HepG2 (cell line): ENCODE measurements at regions not wholly inside any gene's neighbourhood (a gene's known extent, or its start where the extent isn't known, plus 50 kb on each side); places are given as distances from the start of the nearest gene placed in this dataset.

Experiments
- ATAC-seq: fragments of 200-7000 bp; cut with Tn5 transposase; 3 replicates; pipeline ENCODE4 v1.9.1; 2020; ENCODE audit warnings: mild to moderate bottlenecking, moderate library complexity
- BruUV-seq: library from RNA; stranded (reverse); fragments of 400-500 nt; replicated peaks from 2 replicates; lab custom pipeline; 2021; lab: Mats Ljungman, UMichigan
- CTCF ChIA-PET: fragments of 300-600 bp; formaldehyde crosslinking; extraction: SDS; loops from one replicate; lab custom pipeline; 2021; ENCODE audit warnings: low total read pairs, inconsistent platforms, low intra/inter-chr PET ratio; lab: Yijun Ruan, JAX
- POLR2A ChIA-PET: fragments of 350-600 bp; sonication (Branson Sonifier 250); formaldehyde crosslinking; loops from one replicate; lab custom pipeline; 2020; ENCODE audit warnings: antibody characterized with exemption, inconsistent platforms; lab: Yijun Ruan, JAX
- DNase-seq: peaks from one replicate; pipeline ENCODE4 v3.0.0-alpha.2; 2015; ENCODE audit warnings: low spot score
- FAIRE-seq: peaks from 3 replicates; lab custom pipeline; 2011; peaks lifted over from hg19 to GRCh38; lab: Jason Lieb, UNC
- H2AFZ ChIP-seq: one replicate; pipeline ENCODE4 v1.6.1; 2011; ENCODE audit warnings: low read length, inconsistent platforms
- H3K27ac ChIP-seq: fragments of 300-600 bp; 3 replicates; pipeline ENCODE4 v1.8.0; 2011; ENCODE audit warnings: mixed run types, mild to moderate bottlenecking, mixed read lengths, low read length, inconsistent platforms; ENCODE audit not compliant: insufficient read depth; ENCODE audit errors: extremely low read length
- H3K27me3 ChIP-seq, 2 experiments: fragments of 200-600 bp in 1 of 2; 2 replicates in 1 of 2; 3 replicates in 1 of 2; pipeline versions ENCODE4 v1.6.0 to v1.8.0; 2011; ENCODE audit warnings: low read length in 2 of 2, mild to moderate bottlenecking in 2 of 2, moderate library complexity in 2 of 2, inconsistent platforms in 1 of 2; ENCODE audit not compliant: insufficient read depth in 2 of 2, control insufficient read depth in 1 of 2
- H3K36me3 ChIP-seq, 2 experiments: fragments of 200-600 bp in 1 of 2; replicated peaks in 1 of 2; 2 replicates in 1 of 2; 3 replicates in 1 of 2; pipeline versions ENCODE4 v1.5.1 to v1.8.0; 2011; ENCODE audit warnings: low read length in 2 of 2, inconsistent platforms in 1 of 2; ENCODE audit not compliant: insufficient read depth in 2 of 2, control insufficient read depth in 1 of 2
- H3K4me1 ChIP-seq: 2 replicates; pipeline ENCODE4 v1.5.1; 2012; ENCODE audit warnings: low read length, inconsistent platforms; ENCODE audit not compliant: insufficient read depth
- H3K4me2 ChIP-seq: 2 replicates; pipeline ENCODE4 v1.6.0; 2011; ENCODE audit warnings: low read depth, low read length, inconsistent platforms
- H3K4me3 ChIP-seq, 3 experiments: fragments of 200-600 bp in 1 of 3; sonication (generic), shearing (Covaris generic) in 1 of 3; replicated peaks in 1 of 3; 2 replicates each; pipeline ENCODE4 v1.5.1; 2011 to 2016; ENCODE audit warnings: low read length in 3 of 3, inconsistent platforms in 2 of 3, low read depth in 2 of 3, mild to moderate bottlenecking in 2 of 3, control low read depth in 1 of 3, mixed read lengths in 1 of 3; ENCODE audit not compliant: insufficient read depth in 1 of 3
- H3K79me2 ChIP-seq: one replicate; pipeline ENCODE4 v1.6.1; 2011; ENCODE audit warnings: low read length, inconsistent platforms; ENCODE audit not compliant: insufficient read depth
- H3K9ac ChIP-seq: 2 replicates; pipeline ENCODE4 v1.6.0; 2011; ENCODE audit warnings: mild to moderate bottlenecking, low read depth, low read length, inconsistent platforms; ENCODE audit not compliant: insufficient read depth
- H3K9me3 ChIP-seq: 2 replicates; pipeline ENCODE4 v1.5.1; 2012; ENCODE audit warnings: mild to moderate bottlenecking, low read length
- H4K20me1 ChIP-seq: 2 replicates; pipeline ENCODE4 v1.6.0; 2011; ENCODE audit warnings: inconsistent platforms, mild to moderate bottlenecking, low read length, moderate library complexity; ENCODE audit not compliant: insufficient read depth
- CHD4 ChIP-seq: fragments of 200-600 bp; sonication (generic); IDR thresholded peaks from 2 replicates; pipeline ENCODE4 v1.7.0; 2017; ENCODE audit warnings: mild to moderate bottlenecking, low read length, borderline replicate concordance
- CREM ChIP-seq, 2 experiments: sonication (generic) in 1 of 2; formaldehyde crosslinking in 1 of 2; IDR thresholded peaks; 2 replicates each; pipeline versions ENCODE4 v1.4.0 to v1.6.1; 2016 to 2020; ENCODE audit warnings: antibody characterized with exemption in 1 of 2, mild to moderate bottlenecking in 1 of 2, missing genetic modification reagents in 1 of 2
- GLI4 ChIP-seq: sonication (generic); formaldehyde crosslinking; IDR thresholded peaks from 2 replicates; pipeline ENCODE4 v1.5.1; 2020; ENCODE audit warnings: missing genetic modification reagents, mild to moderate bottlenecking, moderate library complexity, borderline replicate concordance
- HNRNPK ChIP-seq: fragments of 200-400 bp; formaldehyde crosslinking; IDR thresholded peaks from 2 replicates; pipeline ENCODE4 v1.6.1; 2018; ENCODE audit warnings: low read length, low read depth, moderate library complexity, mild to moderate bottlenecking; ENCODE audit not compliant: poor library complexity, severe bottlenecking
- NCOA1 ChIP-seq: sonication (generic); formaldehyde crosslinking; IDR thresholded peaks from 2 replicates; pipeline ENCODE4 v1.9.0; 2021; ENCODE audit warnings: missing genetic modification reagents
- NFRKB ChIP-seq: fragments of 450-650 bp; IDR thresholded peaks from 2 replicates; pipeline ENCODE4 v1.6.1; 2017
- PHB2 ChIP-seq: fragments of 450-650 bp; IDR thresholded peaks from 2 replicates; pipeline ENCODE4 v1.6.1; 2018; ENCODE audit not compliant: partially characterized antibody
- PRMT3 ChIP-seq: sonication (generic); formaldehyde crosslinking; IDR thresholded peaks from 2 replicates; pipeline ENCODE4 v1.8.1; 2022; ENCODE audit warnings: low read depth, mild to moderate bottlenecking, moderate library complexity, missing genetic modification reagents, borderline replicate concordance
- SATB2 ChIP-seq: sonication (generic); formaldehyde crosslinking; IDR thresholded peaks from 2 replicates; pipeline ENCODE4 v1.5.0; 2020; ENCODE audit warnings: missing genetic modification reagents
- SIX1 ChIP-seq: sonication (generic); formaldehyde crosslinking; IDR thresholded peaks from 2 replicates; pipeline ENCODE4 v1.4.0; 2020; ENCODE audit warnings: missing genetic modification reagents, borderline replicate concordance
- SPEN ChIP-seq: sonication (generic); formaldehyde crosslinking; IDR thresholded peaks from 2 replicates; pipeline ENCODE4 v1.5.1; 2020; ENCODE audit warnings: low read depth, mild to moderate bottlenecking, missing genetic modification reagents
- TOE1 ChIP-seq: sonication (generic); formaldehyde crosslinking; IDR thresholded peaks from 2 replicates; pipeline ENCODE4 v1.4.0; 2020; ENCODE audit warnings: mild to moderate bottlenecking, missing genetic modification reagents
- ZBTB38 ChIP-seq: sonication (generic); formaldehyde crosslinking; IDR thresholded peaks from 2 replicates; pipeline ENCODE4 v1.5.1; 2020; ENCODE audit warnings: mild to moderate bottlenecking, missing genetic modification reagents
- ZBTB39 ChIP-seq: sonication (generic); formaldehyde crosslinking; IDR thresholded peaks from 2 replicates; pipeline ENCODE4 v1.5.0; 2020; ENCODE audit warnings: missing genetic modification reagents
- ZNF317 ChIP-seq: sonication (generic); formaldehyde crosslinking; IDR thresholded peaks from 2 replicates; pipeline ENCODE4 v1.5.0; 2020; ENCODE audit warnings: mild to moderate bottlenecking, missing genetic modification reagents
- ZNF674 ChIP-seq: sonication (generic); formaldehyde crosslinking; IDR thresholded peaks from 2 replicates; pipeline ENCODE4 v1.5.0; 2020; ENCODE audit warnings: low read depth, mild to moderate bottlenecking, missing genetic modification reagents
- WGBS: methylation state at CpG from one replicate; pipeline ENCODE4 v1.1.6; 2017; ENCODE audit warnings: low lambda C conversion rate; 5-methylcytosine and 5-hydroxymethylcytosine counted together
- in situ Hi-C: cut with HindIII; loops from 2 replicates; pipeline ENCODE4 v1.10.0; 2017; ENCODE audit warnings: low pct_unique_long_range_greater_than_20kb; ENCODE audit not compliant: extremely low pct_ligation_motif_present
- intact Hi-C: fragments of 100-400 bp; cut with micrococcal nuclease; formaldehyde crosslinking; loops from one replicate; pipeline ENCODE4 v1.10.0; 2022; ENCODE audit not compliant: unreplicated experiment

DNA sequence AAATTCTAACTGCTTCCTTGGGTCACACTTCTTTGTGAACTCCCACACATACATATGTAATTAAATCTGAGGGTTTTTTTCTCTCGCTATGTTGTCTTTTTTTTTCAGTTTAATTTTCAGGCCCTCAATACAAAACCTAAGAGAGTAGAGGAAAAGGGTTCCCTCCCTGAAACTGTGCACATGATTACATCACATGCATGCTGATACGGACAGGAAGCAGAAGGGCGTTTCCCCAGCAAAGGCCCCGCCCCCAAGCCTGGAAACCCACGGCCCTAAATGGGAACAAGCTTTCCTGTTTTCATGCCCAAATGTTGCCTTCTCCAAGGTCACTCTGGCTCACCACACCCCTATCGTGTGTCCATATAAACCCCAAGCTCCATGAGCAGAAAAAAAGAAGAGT lies 115.4 kb downstream of the TEX36 start:
- H4K20me1 ChIP-seq = no peaks in the 10 kb centered on the region
- no peak overlapping the region for H3K27ac ChIP-seq
- no peak overlapping the region for H3K9ac ChIP-seq
- no peak overlapping the region for H3K4me2 ChIP-seq
- no peaks in the 10 kb centered on the region for H3K9me3 ChIP-seq
- peaks cover 0 to 4% of the 10 kb centered on the region in 2 experiments; a peak in 1 of 5 replicates for H3K27me3 ChIP-seq
- FAIRE-seq (no peak), ATAC-seq (no peak), DNase-seq (no peak)
- in situ Hi-C loops = no loop called here
- no peaks in the 10 kb centered on the region for H3K4me1 ChIP-seq
- BruUV-seq = no TSS peak
- ChIA-PET CTCF (no interaction called here), POLR2A (no interaction called here)
- TF ChIP-seq CHD4 = no peak
- TF ChIP-seq CREM (IDR thresholded peaks at IDR 0.05) = no peak
- no peak for TF ChIP-seq CREM (CRISPR knock-in tag; IDR thresholded peaks at IDR 0.05)
- TF ChIP-seq ZBTB38 (CRISPR knock-in tag) = no peak
- TF ChIP-seq ZBTB39 (CRISPR knock-in tag) = no peak
- TF ChIP-seq ZNF674 (CRISPR knock-in tag) = no peak
- no peak for TF ChIP-seq ZNF317 (CRISPR knock-in tag)
- TF ChIP-seq PHB2 = no peak
- no peak for TF ChIP-seq HNRNPK
- no peak for TF ChIP-seq PRMT3 (CRISPR knock-in tag)
- no peak for TF ChIP-seq NCOA1 (CRISPR knock-in tag)
- no peak for TF ChIP-seq TOE1 (CRISPR knock-in tag)
- TF ChIP-seq SPEN (CRISPR knock-in tag) = no peak
- no peak for TF ChIP-seq NFRKB
- TF ChIP-seq GLI4 (CRISPR knock-in tag) = no peak
- TF ChIP-seq SIX1 (CRISPR knock-in tag) = no peak
- TF ChIP-seq SATB2 (CRISPR knock-in tag) = no peak
- H3K4me3 ChIP-seq = no peak overlapping the region
- no peaks in the 10 kb centered on the region for H3K79me2 ChIP-seq
- intact Hi-C loops = no loop called here
- no peak overlapping the region for H2AFZ ChIP-seq
- 17% methylated on average over 6 of the region's 6 CpGs for WGBS
- no peaks in the 10 kb centered on the region for H3K36me3 ChIP-seq
